ENCODE measurements at regions not wholly inside any gene's neighbourhood (a gene's known extent, or its start where the extent isn't known, plus 50 kb on each side); places are given as distances from the start of the nearest gene placed in this dataset.

DNA sequence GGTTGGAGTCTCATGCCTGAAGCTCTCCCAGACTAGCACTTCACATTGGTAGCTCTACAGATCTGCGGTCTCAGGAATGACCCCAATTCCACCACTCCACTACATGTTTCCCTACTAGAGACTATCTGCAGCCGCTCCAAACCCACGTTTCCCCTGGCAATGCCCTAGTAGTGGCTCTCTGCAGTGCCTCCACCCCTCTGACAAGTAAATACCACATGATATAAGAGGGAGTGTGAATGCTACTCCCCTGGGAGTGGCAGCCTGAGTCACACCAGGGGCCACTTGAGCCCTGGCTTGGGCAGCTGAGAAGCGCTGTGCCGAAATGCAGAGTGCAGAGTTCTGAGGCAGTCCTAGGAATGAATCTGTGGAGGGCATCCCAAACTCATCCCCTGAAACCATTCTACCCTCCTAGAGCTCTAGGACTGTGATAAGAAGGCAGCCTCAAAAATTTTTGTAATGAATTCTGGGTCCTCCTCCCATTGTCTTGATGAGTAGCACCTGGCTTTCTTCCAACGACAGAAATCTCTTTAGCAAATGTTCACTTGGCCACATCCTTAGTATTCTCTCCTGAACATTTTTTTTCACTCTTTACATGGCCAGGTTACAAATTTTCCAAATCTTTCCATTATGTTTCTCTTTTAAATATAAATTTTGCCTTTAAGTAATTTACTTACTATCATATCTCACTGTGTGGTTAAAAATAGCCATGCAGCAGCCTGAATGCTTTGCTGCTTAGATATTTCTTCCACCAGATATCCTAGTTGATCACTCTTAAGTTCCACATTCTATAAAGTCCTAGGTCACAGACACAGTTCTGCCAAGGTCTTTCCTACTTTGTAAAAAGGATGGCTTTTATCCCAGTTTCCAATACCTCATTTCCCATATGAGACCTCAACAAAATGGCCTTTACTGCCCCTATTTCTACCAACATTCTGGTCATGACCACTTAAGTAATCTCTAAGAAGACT lies 160.2 kb upstream of the CPEB2 start (continued):
- TF ChIP-seq, protein P1, sequence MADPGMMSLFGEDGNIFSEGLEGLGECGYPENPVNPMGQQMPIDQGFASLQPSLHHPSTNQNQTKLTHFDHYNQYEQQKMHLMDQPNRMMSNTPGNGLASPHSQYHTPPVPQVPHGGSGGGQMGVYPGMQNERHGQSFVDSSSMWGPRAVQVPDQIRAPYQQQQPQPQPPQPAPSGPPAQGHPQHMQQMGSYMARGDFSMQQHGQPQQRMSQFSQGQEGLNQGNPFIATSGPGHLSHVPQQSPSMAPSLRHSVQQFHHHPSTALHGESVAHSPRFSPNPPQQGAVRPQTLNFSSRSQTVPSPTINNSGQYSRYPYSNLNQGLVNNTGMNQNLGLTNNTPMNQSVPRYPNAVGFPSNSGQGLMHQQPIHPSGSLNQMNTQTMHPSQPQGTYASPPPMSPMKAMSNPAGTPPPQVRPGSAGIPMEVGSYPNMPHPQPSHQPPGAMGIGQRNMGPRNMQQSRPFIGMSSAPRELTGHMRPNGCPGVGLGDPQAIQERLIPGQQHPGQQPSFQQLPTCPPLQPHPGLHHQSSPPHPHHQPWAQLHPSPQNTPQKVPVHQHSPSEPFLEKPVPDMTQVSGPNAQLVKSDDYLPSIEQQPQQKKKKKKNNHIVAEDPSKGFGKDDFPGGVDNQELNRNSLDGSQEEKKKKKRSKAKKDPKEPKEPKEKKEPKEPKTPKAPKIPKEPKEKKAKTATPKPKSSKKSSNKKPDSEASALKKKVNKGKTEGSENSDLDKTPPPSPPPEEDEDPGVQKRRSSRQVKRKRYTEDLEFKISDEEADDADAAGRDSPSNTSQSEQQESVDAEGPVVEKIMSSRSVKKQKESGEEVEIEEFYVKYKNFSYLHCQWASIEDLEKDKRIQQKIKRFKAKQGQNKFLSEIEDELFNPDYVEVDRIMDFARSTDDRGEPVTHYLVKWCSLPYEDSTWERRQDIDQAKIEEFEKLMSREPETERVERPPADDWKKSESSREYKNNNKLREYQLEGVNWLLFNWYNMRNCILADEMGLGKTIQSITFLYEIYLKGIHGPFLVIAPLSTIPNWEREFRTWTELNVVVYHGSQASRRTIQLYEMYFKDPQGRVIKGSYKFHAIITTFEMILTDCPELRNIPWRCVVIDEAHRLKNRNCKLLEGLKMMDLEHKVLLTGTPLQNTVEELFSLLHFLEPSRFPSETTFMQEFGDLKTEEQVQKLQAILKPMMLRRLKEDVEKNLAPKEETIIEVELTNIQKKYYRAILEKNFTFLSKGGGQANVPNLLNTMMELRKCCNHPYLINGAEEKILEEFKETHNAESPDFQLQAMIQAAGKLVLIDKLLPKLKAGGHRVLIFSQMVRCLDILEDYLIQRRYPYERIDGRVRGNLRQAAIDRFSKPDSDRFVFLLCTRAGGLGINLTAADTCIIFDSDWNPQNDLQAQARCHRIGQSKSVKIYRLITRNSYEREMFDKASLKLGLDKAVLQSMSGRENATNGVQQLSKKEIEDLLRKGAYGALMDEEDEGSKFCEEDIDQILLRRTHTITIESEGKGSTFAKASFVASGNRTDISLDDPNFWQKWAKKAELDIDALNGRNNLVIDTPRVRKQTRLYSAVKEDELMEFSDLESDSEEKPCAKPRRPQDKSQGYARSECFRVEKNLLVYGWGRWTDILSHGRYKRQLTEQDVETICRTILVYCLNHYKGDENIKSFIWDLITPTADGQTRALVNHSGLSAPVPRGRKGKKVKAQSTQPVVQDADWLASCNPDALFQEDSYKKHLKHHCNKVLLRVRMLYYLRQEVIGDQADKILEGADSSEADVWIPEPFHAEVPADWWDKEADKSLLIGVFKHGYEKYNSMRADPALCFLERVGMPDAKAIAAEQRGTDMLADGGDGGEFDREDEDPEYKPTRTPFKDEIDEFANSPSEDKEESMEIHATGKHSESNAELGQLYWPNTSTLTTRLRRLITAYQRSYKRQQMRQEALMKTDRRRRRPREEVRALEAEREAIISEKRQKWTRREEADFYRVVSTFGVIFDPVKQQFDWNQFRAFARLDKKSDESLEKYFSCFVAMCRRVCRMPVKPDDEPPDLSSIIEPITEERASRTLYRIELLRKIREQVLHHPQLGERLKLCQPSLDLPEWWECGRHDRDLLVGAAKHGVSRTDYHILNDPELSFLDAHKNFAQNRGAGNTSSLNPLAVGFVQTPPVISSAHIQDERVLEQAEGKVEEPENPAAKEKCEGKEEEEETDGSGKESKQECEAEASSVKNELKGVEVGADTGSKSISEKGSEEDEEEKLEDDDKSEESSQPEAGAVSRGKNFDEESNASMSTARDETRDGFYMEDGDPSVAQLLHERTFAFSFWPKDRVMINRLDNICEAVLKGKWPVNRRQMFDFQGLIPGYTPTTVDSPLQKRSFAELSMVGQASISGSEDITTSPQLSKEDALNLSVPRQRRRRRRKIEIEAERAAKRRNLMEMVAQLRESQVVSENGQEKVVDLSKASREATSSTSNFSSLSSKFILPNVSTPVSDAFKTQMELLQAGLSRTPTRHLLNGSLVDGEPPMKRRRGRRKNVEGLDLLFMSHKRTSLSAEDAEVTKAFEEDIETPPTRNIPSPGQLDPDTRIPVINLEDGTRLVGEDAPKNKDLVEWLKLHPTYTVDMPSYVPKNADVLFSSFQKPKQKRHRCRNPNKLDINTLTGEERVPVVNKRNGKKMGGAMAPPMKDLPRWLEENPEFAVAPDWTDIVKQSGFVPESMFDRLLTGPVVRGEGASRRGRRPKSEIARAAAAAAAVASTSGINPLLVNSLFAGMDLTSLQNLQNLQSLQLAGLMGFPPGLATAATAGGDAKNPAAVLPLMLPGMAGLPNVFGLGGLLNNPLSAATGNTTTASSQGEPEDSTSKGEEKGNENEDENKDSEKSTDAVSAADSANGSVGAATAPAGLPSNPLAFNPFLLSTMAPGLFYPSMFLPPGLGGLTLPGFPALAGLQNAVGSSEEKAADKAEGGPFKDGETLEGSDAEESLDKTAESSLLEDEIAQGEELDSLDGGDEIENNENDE (IDR thresholded peaks at IDR 0.05; ENCODE audit: insufficient replicate concordance, low read length), result no peak
- TF ChIP-seq RFX5 (IDR thresholded peaks at IDR 0.05; ENCODE audit: borderline replicate concordance, low read depth, low read length) (no peak), CTBP2 (IDR thresholded peaks at IDR 0.05; ENCODE audit: borderline replicate concordance, insufficient read depth, insufficient read length, low read length) (no peak), NANOG (IDR thresholded peaks at IDR 0.05; ENCODE audit: insufficient read depth, low read depth, low read length, poor library complexity, severe bottlenecking) (no peak), SRF (IDR thresholded peaks at IDR 0.05; ENCODE audit: low read depth, low read length) (no peak), POLR2AphosphoS5 (IDR thresholded peaks at IDR 0.05; ENCODE audit: low read depth, low read length) (no peak)

All from H1 (cell line).